ENCODE measurements at regions not wholly inside any gene's neighbourhood (a gene's known extent, or its start where the extent isn't known, plus 50 kb on each side); places are given as distances from the start of the nearest gene placed in this dataset.
A peak's percentile ranks its signal among the peaks of the same experiment; 100 is the strongest.

DNA sequence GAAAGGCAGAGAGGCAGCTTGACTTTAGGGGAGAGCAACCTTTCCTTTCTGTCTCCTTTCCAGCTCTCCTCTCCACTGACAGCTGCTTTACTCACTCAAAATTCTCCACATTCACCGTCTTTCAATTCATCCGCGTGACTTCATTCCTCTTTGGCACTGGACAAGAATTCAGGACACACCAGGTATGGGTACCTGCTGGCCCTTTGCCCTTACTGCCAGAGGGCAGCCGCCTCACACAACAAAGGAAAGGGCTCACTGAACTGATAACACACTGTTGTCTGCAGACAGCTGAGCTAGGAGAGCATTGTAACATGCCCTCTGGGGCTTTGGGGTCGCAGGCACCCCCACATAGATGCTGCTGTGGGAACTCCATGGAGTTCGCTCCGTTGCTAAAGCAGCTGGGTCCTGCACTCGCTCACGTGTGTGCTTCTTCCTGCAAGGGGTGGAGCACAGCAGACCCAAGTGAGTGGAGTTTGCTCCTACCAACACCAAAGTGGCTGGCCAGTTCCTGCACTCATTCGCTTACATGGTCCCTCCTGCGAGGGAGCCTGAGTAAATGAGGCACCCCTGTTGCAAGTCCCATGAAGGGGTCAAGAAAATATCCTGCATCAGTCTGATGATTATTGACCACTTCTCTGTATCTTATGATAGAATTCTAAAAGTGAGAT lies 79.0 kb upstream of the SGO1 start:
- Histone ChIP-seq H4K91ac (ENCODE audit: low read depth, low read length) (no peak overlapping the region), H2AFZ (ENCODE audit: insufficient read depth, low read length, poor library complexity) (no peak overlapping the region), H3K4me3 (ENCODE audit: low read depth, low read length) (no peak overlapping the region), H3K4ac (ENCODE audit: low read depth, low read length) (no peak overlapping the region), H3K36me3 (ENCODE audit: control insufficient read depth in 1 of 2, insufficient read depth in 2 of 2, low read length in 2 of 2) (no peaks in the 10 kb centered on the region), H3K9me3 (ENCODE audit: insufficient read depth, low read depth, low read length) (peaks cover 1% of the 10 kb centered on the region), H2AK5ac (ENCODE audit: low read length) (no peak overlapping the region), H2BK12ac (ENCODE audit: low read length) (no peak overlapping the region), H3K4me2 (ENCODE audit: low read length) (no peak overlapping the region), H3K23ac (ENCODE audit: low read length) (no peak overlapping the region), H4K12ac (ENCODE audit: low read depth, low read length) (no peak overlapping the region), H3K9ac (ENCODE audit: low read length) (no peak overlapping the region), H3K79me2 (ENCODE audit: control insufficient read depth, insufficient read depth, low read length, poor library complexity) (no peaks in the 10 kb centered on the region), H3K18ac (ENCODE audit: low read length) (no peak overlapping the region), H2BK5ac (ENCODE audit: low read depth, low read length, poor library complexity) (no peak overlapping the region), H2BK120ac (ENCODE audit: insufficient read depth, low read length, poor library complexity) (no peak overlapping the region), H3K27ac (ENCODE audit: low read depth, low read length) (no peak overlapping the region), H4K8ac (ENCODE audit: low read depth, low read length) (no peak overlapping the region), H3K79me1 (ENCODE audit: low read length) (no peaks in the 10 kb centered on the region), H3K27me3 (ENCODE audit: insufficient read depth, low read length) (no peaks in the 10 kb centered on the region), H3K14ac (ENCODE audit: low read length) (no peak overlapping the region), H3K4me1 (ENCODE audit: control insufficient read depth in 1 of 2, insufficient read depth in 2 of 2, low read length in 2 of 2) (peaks cover 0 to 8% of the 10 kb centered on the region in 2 experiments)
- DNase-seq, result peak; percentile 58 to 82
- no CpG with 5 or more reads among the region's 11 CpGs for WGBS (ENCODE audit: extremely low coverage, insufficient coverage, insufficient read length)

GRCh38 chr3:20258371-20258770 lies 72.4 kb upstream of the SGO1 start:
- Histone ChIP-seq H4K8ac (ENCODE audit: low read depth, low read length) (no peak overlapping the region), H3K18ac (ENCODE audit: low read length) (no peak overlapping the region), H3K4me3 (ENCODE audit: low read depth, low read length) (no peak overlapping the region), H3K23ac (ENCODE audit: low read length) (no peak overlapping the region), H4K91ac (ENCODE audit: low read depth, low read length) (no peak overlapping the region), H2BK120ac (ENCODE audit: insufficient read depth, low read length, poor library complexity) (no peak overlapping the region), H3K79me2 (ENCODE audit: control insufficient read depth, insufficient read depth, low read length, poor library complexity) (no peaks in the 10 kb centered on the region), H3K27ac (ENCODE audit: low read depth, low read length) (no peak overlapping the region), H3K79me1 (ENCODE audit: low read length) (no peaks in the 10 kb centered on the region), H3K4me2 (ENCODE audit: low read length) (no peak overlapping the region), H3K27me3 (ENCODE audit: insufficient read depth, low read length) (no peaks in the 10 kb centered on the region), H2AK5ac (ENCODE audit: low read length) (no peak overlapping the region), H4K12ac (ENCODE audit: low read depth, low read length) (no peak overlapping the region), H3K36me3 (ENCODE audit: control insufficient read depth in 1 of 2, insufficient read depth in 2 of 2, low read length in 2 of 2) (no peaks in the 10 kb centered on the region), H3K4me1 (ENCODE audit: control insufficient read depth in 1 of 2, insufficient read depth in 2 of 2, low read length in 2 of 2) (no peaks in the 10 kb centered on the region), H2BK5ac (ENCODE audit: low read depth, low read length, poor library complexity) (no peak overlapping the region), H2AFZ (ENCODE audit: insufficient read depth, low read length, poor library complexity) (no peak overlapping the region), H3K14ac (ENCODE audit: low read length) (no peak overlapping the region), H3K9ac (ENCODE audit: low read length) (no peak overlapping the region), H3K4ac (ENCODE audit: low read depth, low read length) (no peak overlapping the region), H2BK12ac (ENCODE audit: low read length) (no peak overlapping the region), H3K9me3 (ENCODE audit: insufficient read depth, low read depth, low read length) (no peaks in the 10 kb centered on the region)
- DNase-seq, result no peak
- WGBS (ENCODE audit: extremely low coverage, insufficient coverage, insufficient read length), result no CpG with 5 or more reads among the region's 1 CpG

- Histone ChIP-seq H2AK5ac (ENCODE audit: low read length) (no peak overlapping the region), H4K91ac (ENCODE audit: low read depth, low read length) (no peak overlapping the region), H3K4me2 (ENCODE audit: low read length) (no peak overlapping the region), H3K9me3 (ENCODE audit: insufficient read depth, low read depth, low read length) (no peaks in the 10 kb centered on the region), H3K27ac (ENCODE audit: low read depth, low read length) (no peak overlapping the region), H3K18ac (ENCODE audit: low read length) (no peak overlapping the region), H3K79me2 (ENCODE audit: control insufficient read depth, insufficient read depth, low read length, poor library complexity) (no peaks in the 10 kb centered on the region), H2BK5ac (ENCODE audit: low read depth, low read length, poor library complexity) (no peak overlapping the region), H3K4me3 (ENCODE audit: low read depth, low read length) (no peak overlapping the region), H3K9ac (ENCODE audit: low read length) (no peak overlapping the region), H3K23ac (ENCODE audit: low read length) (no peak overlapping the region), H3K14ac (ENCODE audit: low read length) (no peak overlapping the region), H4K8ac (ENCODE audit: low read depth, low read length) (no peak overlapping the region), H3K4ac (ENCODE audit: low read depth, low read length) (no peak overlapping the region), H2AFZ (ENCODE audit: insufficient read depth, low read length, poor library complexity) (no peak overlapping the region), H4K12ac (ENCODE audit: low read depth, low read length) (no peak overlapping the region), H2BK12ac (ENCODE audit: low read length) (no peak overlapping the region), H3K36me3 (ENCODE audit: control insufficient read depth in 1 of 2, insufficient read depth in 2 of 2, low read length in 2 of 2) (no peaks in the 10 kb centered on the region), H3K79me1 (ENCODE audit: low read length) (no peaks in the 10 kb centered on the region), H3K27me3 (ENCODE audit: insufficient read depth, low read length) (no peaks in the 10 kb centered on the region), H3K4me1 (ENCODE audit: control insufficient read depth in 1 of 2, insufficient read depth in 2 of 2, low read length in 2 of 2) (no peaks in the 10 kb centered on the region), H2BK120ac (ENCODE audit: insufficient read depth, low read length, poor library complexity) (no peak overlapping the region)
- DNase-seq, result no peak
- WGBS (ENCODE audit: extremely low coverage, insufficient coverage, insufficient read length), result no CpG with 5 or more reads among the region's 3 CpGs
Observed at GRCh38 chr3:20256144-20256543, 70.1 kb upstream of the SGO1 start.

DNA sequence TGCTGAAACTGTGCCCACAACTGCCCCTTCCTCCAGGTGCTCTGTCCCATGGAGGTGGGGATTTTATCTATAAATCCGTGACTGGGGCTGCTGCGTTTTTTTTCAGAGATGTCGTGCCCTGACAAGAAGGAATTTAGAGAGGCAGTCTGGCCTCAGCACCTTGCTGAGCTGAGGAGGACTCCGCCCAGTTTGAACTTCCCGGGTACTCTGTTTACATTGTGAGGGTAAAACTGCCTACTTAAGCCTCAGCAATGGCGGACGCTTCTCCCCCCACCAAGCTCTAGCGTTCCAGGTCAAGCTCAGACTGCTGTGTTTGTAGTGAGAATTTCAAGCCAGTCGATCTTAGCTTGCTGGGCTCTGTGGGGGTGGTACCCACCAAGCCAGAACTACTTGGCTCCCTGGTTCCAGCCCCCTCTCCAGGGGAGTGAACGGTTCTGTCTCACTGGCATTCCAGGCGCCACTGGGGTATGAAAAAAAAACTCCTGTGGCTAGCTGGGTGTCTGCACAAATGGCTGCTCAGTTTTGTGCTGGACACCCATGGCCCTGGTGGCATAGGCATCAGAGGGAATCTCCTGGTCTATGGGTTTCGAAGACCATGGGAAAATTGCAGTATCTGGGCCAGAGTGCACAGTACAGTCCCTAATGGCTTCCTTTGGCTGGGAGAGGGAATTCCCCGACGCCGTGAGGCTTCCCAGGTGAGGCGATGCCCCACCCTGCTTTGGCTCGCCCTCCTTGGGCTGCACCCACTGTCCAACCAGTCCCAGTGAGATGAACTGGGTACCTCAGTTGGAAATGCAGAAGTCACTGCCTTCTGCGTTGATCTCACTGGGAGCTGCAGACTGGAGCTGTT lies 68.5 kb upstream of the SGO1 start:
- Histone ChIP-seq H2BK5ac (ENCODE audit: low read depth, low read length, poor library complexity) (no peak overlapping the region), H2BK120ac (ENCODE audit: insufficient read depth, low read length, poor library complexity) (no peak overlapping the region), H2BK12ac (ENCODE audit: low read length) (peak overlapping the region; percentile 11), H3K4me3 (ENCODE audit: low read depth, low read length) (no peak overlapping the region), H3K79me2 (ENCODE audit: control insufficient read depth, insufficient read depth, low read length, poor library complexity) (no peaks in the 10 kb centered on the region), H3K4me2 (ENCODE audit: low read length) (no peak overlapping the region), H3K27ac (ENCODE audit: low read depth, low read length) (no peak overlapping the region), H4K91ac (ENCODE audit: low read depth, low read length) (no peak overlapping the region), H2AK5ac (ENCODE audit: low read length) (no peak overlapping the region), H3K14ac (ENCODE audit: low read length) (no peak overlapping the region), H4K8ac (ENCODE audit: low read depth, low read length) (no peak overlapping the region), H2AFZ (ENCODE audit: insufficient read depth, low read length, poor library complexity) (no peak overlapping the region), H3K18ac (ENCODE audit: low read length) (no peak overlapping the region), H3K23ac (ENCODE audit: low read length) (no peak overlapping the region), H3K4ac (ENCODE audit: low read depth, low read length) (no peak overlapping the region), H3K36me3 (ENCODE audit: control insufficient read depth in 1 of 2, insufficient read depth in 2 of 2, low read length in 2 of 2) (no peaks in the 10 kb centered on the region), H4K12ac (ENCODE audit: low read depth, low read length) (no peak overlapping the region), H3K9ac (ENCODE audit: low read length) (no peak overlapping the region), H3K79me1 (ENCODE audit: low read length) (no peaks in the 10 kb centered on the region), H3K9me3 (ENCODE audit: insufficient read depth, low read depth, low read length) (no peaks in the 10 kb centered on the region), H3K4me1 (ENCODE audit: control insufficient read depth in 1 of 2, insufficient read depth in 2 of 2, low read length in 2 of 2) (no peaks in the 10 kb centered on the region), H3K27me3 (ENCODE audit: insufficient read depth, low read length) (no peaks in the 10 kb centered on the region)
- no peak for DNase-seq
- no CpG with 5 or more reads among the region's 18 CpGs for WGBS (ENCODE audit: extremely low coverage, insufficient coverage, insufficient read length)

Measured in trophoblast cell (in vitro differentiated cells and primary cell).